ENCODE measurements at regions not wholly inside any gene's neighbourhood (a gene's known extent, or its start where the extent isn't known, plus 50 kb on each side); places are given as distances from the start of the nearest gene placed in this dataset.

- H3K36me3 ChIP-seq = no peaks in the 10 kb centered on the region
- no peaks in the 10 kb centered on the region for H3K27me3 ChIP-seq
- H3K4me1 ChIP-seq = peaks cover 14% of the 10 kb centered on the region
- 92% methylated on average over 2 of the region's 2 CpGs for WGBS
- H3K27ac ChIP-seq = no peak overlapping the region
- TF ChIP-seq EP300 (IDR thresholded peaks at IDR 0.05) = no peak
- TF ChIP-seq, protein P1, sequence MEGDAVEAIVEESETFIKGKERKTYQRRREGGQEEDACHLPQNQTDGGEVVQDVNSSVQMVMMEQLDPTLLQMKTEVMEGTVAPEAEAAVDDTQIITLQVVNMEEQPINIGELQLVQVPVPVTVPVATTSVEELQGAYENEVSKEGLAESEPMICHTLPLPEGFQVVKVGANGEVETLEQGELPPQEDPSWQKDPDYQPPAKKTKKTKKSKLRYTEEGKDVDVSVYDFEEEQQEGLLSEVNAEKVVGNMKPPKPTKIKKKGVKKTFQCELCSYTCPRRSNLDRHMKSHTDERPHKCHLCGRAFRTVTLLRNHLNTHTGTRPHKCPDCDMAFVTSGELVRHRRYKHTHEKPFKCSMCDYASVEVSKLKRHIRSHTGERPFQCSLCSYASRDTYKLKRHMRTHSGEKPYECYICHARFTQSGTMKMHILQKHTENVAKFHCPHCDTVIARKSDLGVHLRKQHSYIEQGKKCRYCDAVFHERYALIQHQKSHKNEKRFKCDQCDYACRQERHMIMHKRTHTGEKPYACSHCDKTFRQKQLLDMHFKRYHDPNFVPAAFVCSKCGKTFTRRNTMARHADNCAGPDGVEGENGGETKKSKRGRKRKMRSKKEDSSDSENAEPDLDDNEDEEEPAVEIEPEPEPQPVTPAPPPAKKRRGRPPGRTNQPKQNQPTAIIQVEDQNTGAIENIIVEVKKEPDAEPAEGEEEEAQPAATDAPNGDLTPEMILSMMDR (IDR thresholded peaks at IDR 0.05) = no peak
- no peak for TF ChIP-seq POLR2A (IDR thresholded peaks at IDR 0.05)
- TF ChIP-seq POLR2AphosphoS5 (IDR thresholded peaks at IDR 0.05) = no peak
- no peak overlapping the region for H3K4me3 ChIP-seq
- no peak for DNase-seq (ENCODE audit: low spot score in 2 of 2)
- no peaks in the 10 kb centered on the region for H3K9me3 ChIP-seq
Measured at GRCh38 chr13:44321961-44322360, 51.7 kb upstream of the SERP2 start.

GRCh38 chr13:44322928-44323327 lies 50.7 kb upstream of the SERP2 start:
- Histone ChIP-seq H3K4me1 (peaks cover 5% of the 10 kb centered on the region), H3K27ac (no peak overlapping the region), H3K27me3 (no peaks in the 10 kb centered on the region), H3K4me3 (no peak overlapping the region), H3K9me3 (no peaks in the 10 kb centered on the region), H3K36me3 (no peaks in the 10 kb centered on the region)
- TF ChIP-seq, protein P1 (IDR thresholded peaks at IDR 0.05) = no peak
- no peak for TF ChIP-seq EP300 (IDR thresholded peaks at IDR 0.05)
- DNase-seq (ENCODE audit: low spot score in 2 of 2) = no peak
- 67% methylated on average over 2 of the region's 2 CpGs for WGBS

GRCh38 chr13:44323754-44324153 lies 49.9 kb upstream of the SERP2 start:
- no peak overlapping the region for H3K27ac ChIP-seq
- H3K4me1 ChIP-seq = peaks cover 2% of the 10 kb centered on the region
- H3K36me3 ChIP-seq = no peaks in the 10 kb centered on the region
- no peak for DNase-seq (ENCODE audit: low spot score in 2 of 2)
- TF ChIP-seq, protein P1 (IDR thresholded peaks at IDR 0.05) = no peak
- TF ChIP-seq POLR2A (IDR thresholded peaks at IDR 0.05) = no peak
- no peak for TF ChIP-seq EP300 (IDR thresholded peaks at IDR 0.05)
- no peak for TF ChIP-seq POLR2AphosphoS5 (IDR thresholded peaks at IDR 0.05)
- no peaks in the 10 kb centered on the region for H3K27me3 ChIP-seq
- 93% methylated on average over 1 of the region's 1 CpG for whole genome bisulfite sequencing
- no peak overlapping the region for H3K4me3 ChIP-seq
- no peaks in the 10 kb centered on the region for H3K9me3 ChIP-seq

All from suprapubic skin (tissue), 4 donors.